HTR-8/SVneo (cell line): ENCODE measurements at regions not wholly inside any gene's neighbourhood (a gene's known extent, or its start where the extent isn't known, plus 50 kb on each side); places are given as distances from the start of the nearest gene placed in this dataset.

Experiments
- DNase-seq: peaks from one replicate; pipeline ENCODE4 v3.0.0; 2011; ENCODE audit warnings: low spot score, mixed read lengths; ENCODE audit not compliant: insufficient read length
- FAIRE-seq: peaks from 2 replicates; lab custom pipeline; 2011; peaks lifted over from hg19 to GRCh38; lab: Jason Lieb, UNC

DNA sequence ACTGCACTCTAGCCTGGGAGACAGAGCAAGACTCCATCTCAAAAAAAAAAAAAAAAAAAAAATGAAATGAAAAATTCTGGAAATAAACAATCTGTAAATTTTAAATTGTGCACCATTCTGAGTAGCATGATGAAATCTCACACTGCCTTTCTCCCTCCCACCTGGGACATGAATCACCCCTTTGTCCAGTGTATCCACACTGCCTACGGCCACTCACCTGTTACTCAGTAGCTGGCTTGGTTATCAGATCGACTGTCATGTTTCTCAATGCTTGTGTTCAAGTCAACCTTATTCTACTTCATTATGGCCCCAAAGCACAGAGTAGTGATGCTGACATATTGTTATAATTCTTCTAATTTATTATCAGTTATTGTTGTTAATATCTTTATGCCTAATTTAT is 58.7 kb upstream of the MTHFD1L start:
- FAIRE-seq (no peak), DNase-seq (no peak)

DNA sequence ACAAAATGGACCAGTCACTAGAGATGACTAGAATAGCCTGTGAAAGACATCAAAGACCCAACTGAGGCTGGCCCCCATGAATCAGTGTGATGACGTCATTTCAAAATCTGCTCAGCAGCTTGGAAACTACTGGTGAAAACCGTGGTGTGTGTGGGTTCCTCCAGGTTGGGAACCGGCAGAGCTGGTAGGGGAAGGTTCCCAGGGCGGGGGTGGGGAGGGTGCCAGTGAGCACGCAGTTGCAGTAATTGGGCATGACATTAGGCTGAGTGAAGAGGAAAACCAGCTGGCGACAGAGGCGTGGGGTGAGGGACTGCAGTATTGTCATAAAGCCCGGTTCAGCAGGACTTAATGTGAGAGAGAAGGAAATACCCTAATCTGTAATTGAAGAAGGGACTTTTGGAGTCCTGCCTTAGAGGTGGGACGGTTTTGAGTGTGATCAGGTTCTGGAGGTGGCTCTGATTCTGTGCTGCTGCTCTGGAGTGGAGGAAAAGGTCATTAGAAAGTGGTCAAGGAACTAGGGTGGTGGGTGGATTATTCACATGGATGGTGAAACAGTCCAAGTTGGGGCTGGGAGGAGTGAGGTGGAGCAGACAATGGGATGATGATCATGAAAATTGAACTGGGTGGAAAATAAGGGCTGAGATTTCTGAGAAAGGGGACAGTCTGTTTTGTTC is 52.0 kb upstream of the MTHFD1L start:
- DNase-seq (no peak), FAIRE-seq (no peak)

DNA sequence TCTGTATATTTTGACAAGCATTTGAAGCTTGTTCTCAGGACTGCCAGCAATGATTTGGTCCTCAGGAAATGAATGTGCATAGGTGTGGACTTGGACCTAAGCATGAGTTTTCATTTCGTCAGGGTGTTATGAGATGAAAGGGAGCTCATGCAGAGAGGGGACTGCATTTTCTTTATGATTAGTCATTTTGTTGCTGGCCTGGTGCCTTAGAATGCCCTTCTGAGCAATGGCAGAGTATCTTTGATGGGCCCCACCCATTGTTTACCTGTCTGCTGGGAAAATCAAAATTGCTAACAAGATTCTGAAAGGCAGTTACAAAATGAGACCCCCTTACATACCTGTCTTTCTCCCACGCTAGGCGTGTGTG is 51.5 kb upstream of the MTHFD1L start:
- DNase-seq, result no peak
- no peak for FAIRE-seq
